Type B pancreatic cell (in vitro differentiated cells): ENCODE measurements at regions not wholly inside any gene's neighbourhood (a gene's known extent, or its start where the extent isn't known, plus 50 kb on each side); places are given as distances from the start of the nearest gene placed in this dataset.

Experiments used
- DNase-seq: peaks from one replicate; pipeline ENCODE4 v3.0.0; 2021; ENCODE audit warnings: mixed read lengths; ENCODE audit not compliant: unreplicated experiment; ENCODE audit errors: extremely low spot score
- H3K27ac Mint-ChIP-seq: 2 replicates; pipeline ENCODE4 v1.8.0; 2021; ENCODE audit warnings: mild to moderate bottlenecking, mixed read lengths
- H3K27me3 Mint-ChIP-seq: 2 replicates; pipeline ENCODE4 v1.8.0; 2021; ENCODE audit warnings: mixed read lengths
- H3K36me3 Mint-ChIP-seq: 2 replicates; pipeline ENCODE4 v1.8.0; 2021; ENCODE audit warnings: mixed read lengths
- H3K4me1 Mint-ChIP-seq: one replicate; pipeline ENCODE4 v1.8.0; 2021; ENCODE audit warnings: mixed read lengths; ENCODE audit not compliant: unreplicated experiment
- H3K4me3 Mint-ChIP-seq: 2 replicates; pipeline ENCODE4 v1.8.0; 2021; ENCODE audit warnings: mild to moderate bottlenecking, mixed read lengths
- H3K9me3 Mint-ChIP-seq: 2 replicates; pipeline ENCODE4 v1.8.0; 2021; ENCODE audit warnings: mixed read lengths
- TF ChIP-seq, protein P1 (sequence below): fragments of 200-600 bp; sonication (generic); conservative IDR thresholded peaks from 2 replicates; pipeline ENCODE4 v1.5.0; 2021; ENCODE audit warnings: antibody characterized with exemption, mild to moderate bottlenecking

GRCh38 chr4:181030961-181031360 is 1212.2 kb upstream of the TENM3 start:
- H3K4me3 Mint-ChIP-seq: no peak overlapping the region
- peaks cover 4% of the 10 kb centered on the region for H3K4me1 Mint-ChIP-seq
- H3K27ac Mint-ChIP-seq: no peak overlapping the region
- H3K36me3 Mint-ChIP-seq: no peaks in the 10 kb centered on the region
- no peak for DNase-seq
- peaks cover 11% of the 10 kb centered on the region for H3K9me3 Mint-ChIP-seq
- TF ChIP-seq, protein P1, sequence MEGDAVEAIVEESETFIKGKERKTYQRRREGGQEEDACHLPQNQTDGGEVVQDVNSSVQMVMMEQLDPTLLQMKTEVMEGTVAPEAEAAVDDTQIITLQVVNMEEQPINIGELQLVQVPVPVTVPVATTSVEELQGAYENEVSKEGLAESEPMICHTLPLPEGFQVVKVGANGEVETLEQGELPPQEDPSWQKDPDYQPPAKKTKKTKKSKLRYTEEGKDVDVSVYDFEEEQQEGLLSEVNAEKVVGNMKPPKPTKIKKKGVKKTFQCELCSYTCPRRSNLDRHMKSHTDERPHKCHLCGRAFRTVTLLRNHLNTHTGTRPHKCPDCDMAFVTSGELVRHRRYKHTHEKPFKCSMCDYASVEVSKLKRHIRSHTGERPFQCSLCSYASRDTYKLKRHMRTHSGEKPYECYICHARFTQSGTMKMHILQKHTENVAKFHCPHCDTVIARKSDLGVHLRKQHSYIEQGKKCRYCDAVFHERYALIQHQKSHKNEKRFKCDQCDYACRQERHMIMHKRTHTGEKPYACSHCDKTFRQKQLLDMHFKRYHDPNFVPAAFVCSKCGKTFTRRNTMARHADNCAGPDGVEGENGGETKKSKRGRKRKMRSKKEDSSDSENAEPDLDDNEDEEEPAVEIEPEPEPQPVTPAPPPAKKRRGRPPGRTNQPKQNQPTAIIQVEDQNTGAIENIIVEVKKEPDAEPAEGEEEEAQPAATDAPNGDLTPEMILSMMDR: no peak
- no peaks in the 10 kb centered on the region for H3K27me3 Mint-ChIP-seq

- Mint-ChIP-seq H3K27ac (no peak overlapping the region), H3K36me3 (no peaks in the 10 kb centered on the region), H3K4me3 (no peak overlapping the region), H3K27me3 (no peaks in the 10 kb centered on the region), H3K9me3 (no peaks in the 10 kb centered on the region), H3K4me1 (no peaks in the 10 kb centered on the region)
- TF ChIP-seq, protein P1: no peak
- no peak for DNase-seq
Observed at GRCh38 chr4:181043486-181043885, 1199.7 kb upstream of the TENM3 start.

- no peak overlapping the region for H3K4me3 Mint-ChIP-seq
- TF ChIP-seq, protein P1: no peak
- H3K27ac Mint-ChIP-seq: no peak overlapping the region
- no peaks in the 10 kb centered on the region for H3K9me3 Mint-ChIP-seq
- H3K4me1 Mint-ChIP-seq: no peaks in the 10 kb centered on the region
- no peak for DNase-seq
- H3K27me3 Mint-ChIP-seq: no peaks in the 10 kb centered on the region
- H3K36me3 Mint-ChIP-seq: no peaks in the 10 kb centered on the region
Observed at GRCh38 chr4:181046809-181047208, 1196.4 kb upstream of the TENM3 start.

GRCh38 chr4:181051931-181052330 is 1191.3 kb upstream of the TENM3 start:
- H3K36me3 Mint-ChIP-seq: no peaks in the 10 kb centered on the region
- no peaks in the 10 kb centered on the region for H3K9me3 Mint-ChIP-seq
- H3K27ac Mint-ChIP-seq: no peak overlapping the region
- TF ChIP-seq, protein P1: no peak
- H3K4me3 Mint-ChIP-seq: no peak overlapping the region
- no peaks in the 10 kb centered on the region for H3K4me1 Mint-ChIP-seq
- DNase-seq: no peak
- no peaks in the 10 kb centered on the region for H3K27me3 Mint-ChIP-seq

- H3K27me3 Mint-ChIP-seq: no peaks in the 10 kb centered on the region
- no peaks in the 10 kb centered on the region for H3K36me3 Mint-ChIP-seq
- H3K27ac Mint-ChIP-seq: no peak overlapping the region
Observed at GRCh38 chr4:181061787-181062186, 1181.4 kb upstream of the TENM3 start.

More at GRCh38 chr4:181061787-181062186, 1181.4 kb upstream of the TENM3 start:
- TF ChIP-seq, protein P1: no peak
- no peak for DNase-seq
- Mint-ChIP-seq H3K4me1 (peaks cover 9% of the 10 kb centered on the region), H3K4me3 (no peak overlapping the region), H3K9me3 (no peaks in the 10 kb centered on the region)
